AG10803 (cell line): ENCODE measurements at regions not wholly inside any gene's neighbourhood (a gene's known extent, or its start where the extent isn't known, plus 50 kb on each side); places are given as distances from the start of the nearest gene placed in this dataset.
A peak's percentile ranks its signal among the peaks of the same experiment; 100 is the strongest.

Source experiments
- DNase-seq: peaks from one replicate; pipeline ENCODE4 v3.0.0; 2010; ENCODE audit warnings: low read depth
- H3K4me3 ChIP-seq: 2 replicates; pipeline ENCODE4 v1.5.1; 2011; ENCODE audit warnings: mild to moderate bottlenecking, low read length, control low read depth
- TF ChIP-seq, protein P1 (sequence below): conservative IDR thresholded peaks from 2 replicates; pipeline ENCODE4 v1.5.1; 2011; ENCODE audit warnings: mild to moderate bottlenecking, low read length, control low read depth, inconsistent platforms

DNA sequence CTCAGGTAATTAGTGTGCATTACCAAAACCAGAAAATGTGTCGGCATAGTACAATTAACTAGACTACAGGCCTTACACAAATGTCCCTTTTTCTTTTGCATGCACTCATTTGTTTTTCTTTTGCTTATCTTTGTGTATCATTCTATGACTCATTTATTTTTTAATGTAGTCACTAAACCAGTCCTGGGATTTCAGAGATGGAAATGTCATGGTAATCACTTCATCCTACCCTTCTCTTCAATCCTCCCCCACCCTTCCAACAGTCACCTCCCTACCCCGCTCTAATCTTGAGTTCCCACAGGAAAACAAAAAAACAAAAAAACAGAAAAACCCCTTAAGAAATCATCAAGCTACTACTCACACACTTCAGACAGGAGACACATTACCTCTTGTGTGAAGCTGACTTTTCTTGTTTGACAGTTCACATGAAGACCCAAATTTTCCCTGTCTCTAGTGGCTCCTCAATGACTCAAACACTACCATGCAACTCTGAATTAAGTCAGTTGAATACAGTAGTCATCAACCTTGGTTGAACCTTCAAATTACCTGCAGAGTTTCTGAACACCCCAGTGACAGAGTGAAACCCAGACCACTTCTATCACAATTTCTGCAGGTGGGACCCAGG lies 242.4 kb upstream of the SALL1 start:
- DNase-seq: no peak
- TF ChIP-seq, protein P1, sequence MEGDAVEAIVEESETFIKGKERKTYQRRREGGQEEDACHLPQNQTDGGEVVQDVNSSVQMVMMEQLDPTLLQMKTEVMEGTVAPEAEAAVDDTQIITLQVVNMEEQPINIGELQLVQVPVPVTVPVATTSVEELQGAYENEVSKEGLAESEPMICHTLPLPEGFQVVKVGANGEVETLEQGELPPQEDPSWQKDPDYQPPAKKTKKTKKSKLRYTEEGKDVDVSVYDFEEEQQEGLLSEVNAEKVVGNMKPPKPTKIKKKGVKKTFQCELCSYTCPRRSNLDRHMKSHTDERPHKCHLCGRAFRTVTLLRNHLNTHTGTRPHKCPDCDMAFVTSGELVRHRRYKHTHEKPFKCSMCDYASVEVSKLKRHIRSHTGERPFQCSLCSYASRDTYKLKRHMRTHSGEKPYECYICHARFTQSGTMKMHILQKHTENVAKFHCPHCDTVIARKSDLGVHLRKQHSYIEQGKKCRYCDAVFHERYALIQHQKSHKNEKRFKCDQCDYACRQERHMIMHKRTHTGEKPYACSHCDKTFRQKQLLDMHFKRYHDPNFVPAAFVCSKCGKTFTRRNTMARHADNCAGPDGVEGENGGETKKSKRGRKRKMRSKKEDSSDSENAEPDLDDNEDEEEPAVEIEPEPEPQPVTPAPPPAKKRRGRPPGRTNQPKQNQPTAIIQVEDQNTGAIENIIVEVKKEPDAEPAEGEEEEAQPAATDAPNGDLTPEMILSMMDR: no peak
- H3K4me3 ChIP-seq: no peak overlapping the region

DNA sequence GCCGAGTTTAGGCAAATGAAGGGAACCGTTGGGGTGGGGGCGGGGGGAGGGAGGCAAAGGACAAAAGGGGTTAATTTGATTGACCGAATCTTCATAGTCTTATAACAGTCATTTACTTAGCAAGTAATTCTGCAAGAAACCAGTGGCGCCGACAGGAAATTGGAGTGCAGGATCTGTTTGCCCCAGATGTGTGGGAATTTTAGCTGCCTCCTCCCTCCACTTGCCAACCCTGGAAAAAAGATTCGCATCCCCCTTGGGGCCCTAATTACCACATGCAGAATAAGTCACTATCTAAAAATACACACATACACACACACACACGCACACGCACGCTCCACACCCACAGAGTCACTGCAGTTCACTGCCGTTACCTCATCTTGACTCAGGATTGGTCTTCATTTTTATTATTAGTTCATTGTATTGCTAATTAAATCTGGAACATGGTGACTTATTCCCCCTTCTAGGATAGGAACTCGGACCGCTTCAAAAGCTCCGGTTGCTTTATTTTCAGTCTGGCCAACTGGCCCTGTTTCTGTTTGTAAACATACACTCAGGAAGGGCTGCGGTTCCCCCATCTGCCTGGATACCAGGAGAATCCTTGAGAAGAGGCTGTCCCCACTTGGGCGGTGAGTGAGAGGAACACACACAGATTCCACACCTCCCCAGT lies 241.6 kb upstream of the SALL1 start:
- peak; percentile 92 for DNase-seq
- H3K4me3 ChIP-seq: no peak overlapping the region
- TF ChIP-seq, protein P1: no peak

DNA sequence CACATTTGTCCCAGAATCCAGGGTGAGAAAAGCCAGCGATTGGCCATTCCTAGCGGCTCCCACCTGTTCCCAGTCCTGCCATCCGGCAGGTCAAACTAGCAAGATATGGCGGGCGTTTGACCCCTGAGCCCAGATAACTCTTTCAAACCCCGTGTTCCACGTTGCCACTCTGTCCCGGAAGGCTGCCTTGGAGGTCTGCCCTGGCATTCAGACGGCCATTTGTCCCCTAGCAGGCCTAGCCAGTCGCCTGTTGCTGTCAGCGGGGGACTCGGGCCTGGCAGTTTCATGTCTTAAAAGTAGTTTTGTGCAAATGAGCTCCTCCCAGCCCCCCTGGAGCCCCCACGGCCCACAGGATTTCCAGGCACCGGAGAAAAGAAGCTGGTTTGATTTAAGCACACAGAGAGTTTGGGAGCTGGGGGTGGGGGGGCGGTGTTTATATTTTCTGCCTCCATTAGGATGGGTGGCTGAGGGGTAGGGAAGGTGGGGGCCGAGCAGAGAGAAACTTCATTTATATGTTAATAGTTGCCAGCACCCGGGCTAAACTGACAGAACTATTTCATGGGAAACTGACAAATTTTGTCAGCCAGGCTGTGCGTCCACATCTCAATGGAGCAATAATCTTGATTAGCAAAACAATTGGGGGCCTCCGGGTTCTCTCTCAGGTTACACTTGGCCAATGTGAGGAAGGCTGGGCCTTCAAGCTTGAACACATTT lies 240.9 kb upstream of the SALL1 start:
- DNase-seq: no peak
- TF ChIP-seq, protein P1: no peak
- H3K4me3 ChIP-seq: no peak overlapping the region

GRCh38 chr16:51390877-51391276 lies 239.8 kb upstream of the SALL1 start:
- DNase-seq: no peak
- H3K4me3 ChIP-seq: no peak overlapping the region
- TF ChIP-seq, protein P1: no peak

GRCh38 chr16:51389881-51390280 lies 238.8 kb upstream of the SALL1 start:
- no peak for DNase-seq
- no peak overlapping the region for H3K4me3 ChIP-seq
- TF ChIP-seq, protein P1: no peak

DNA sequence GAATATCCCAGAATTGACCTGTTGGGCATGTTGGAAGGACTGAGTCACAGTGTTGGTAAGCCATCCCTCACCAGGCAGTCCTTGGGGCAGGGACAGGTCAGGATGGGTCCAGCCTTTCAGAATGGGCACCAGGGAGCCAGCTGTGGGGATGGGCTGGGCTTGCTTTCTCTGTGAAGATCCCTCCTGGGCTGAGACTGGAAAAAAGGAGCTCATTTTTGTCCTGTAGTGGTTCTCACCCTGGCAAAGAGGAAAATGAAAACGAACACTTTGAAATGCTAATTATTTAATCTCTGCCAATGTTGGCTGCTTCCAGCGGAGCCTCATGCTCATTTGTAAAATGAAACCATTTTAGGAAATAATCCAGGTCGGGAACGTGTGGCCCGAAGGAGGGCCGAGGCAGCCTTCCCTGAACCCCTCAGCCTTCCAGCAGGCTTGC lies 237.5 kb upstream of the SALL1 start:
- DNase-seq: no peak
- no peak overlapping the region for H3K4me3 ChIP-seq
- TF ChIP-seq, protein P1: no peak
